ENCODE measurements at regions not wholly inside any gene's neighbourhood (a gene's known extent, or its start where the extent isn't known, plus 50 kb on each side); places are given as distances from the start of the nearest gene placed in this dataset.
A peak's percentile ranks its signal among the peaks of the same experiment; 100 is the strongest.

GRCh38 chr14:101226603-101227425 is 323.3 kb upstream of the RTL1 start:
- TF ChIP-seq POLR2A (IDR thresholded peaks at IDR 0.05; ENCODE audit: low read length), result no peak
- no peak for TF ChIP-seq GATA1 (IDR thresholded peaks at IDR 0.05; ENCODE audit: low read depth, low read length)
- no peak for DNase-seq

GRCh38 chr14:101227611-101228594 is 324.4 kb upstream of the RTL1 start:
- TF ChIP-seq GATA1 (IDR thresholded peaks at IDR 0.05; ENCODE audit: low read depth, low read length), result no peak
- TF ChIP-seq POLR2A (IDR thresholded peaks at IDR 0.05; ENCODE audit: low read length), result no peak
- DNase-seq, result no peak

- no peak for DNase-seq
- TF ChIP-seq GATA1 (IDR thresholded peaks at IDR 0.05; ENCODE audit: low read depth, low read length) (no peak), POLR2A (IDR thresholded peaks at IDR 0.05; ENCODE audit: low read length) (no peak)
Measured at GRCh38 chr14:101228949-101229541, 325.5 kb upstream of the RTL1 start.

- TF ChIP-seq POLR2A (IDR thresholded peaks at IDR 0.05; ENCODE audit: low read length), result no peak
- TF ChIP-seq GATA1 (IDR thresholded peaks at IDR 0.05; ENCODE audit: low read depth, low read length), result no peak
- no peak for DNase-seq
Measured at GRCh38 chr14:101229666-101230065, 326.1 kb upstream of the RTL1 start.

GRCh38 chr14:101230161-101230850 is 326.8 kb upstream of the RTL1 start:
- no peak for TF ChIP-seq POLR2A (IDR thresholded peaks at IDR 0.05; ENCODE audit: low read length)
- no peak for TF ChIP-seq GATA1 (IDR thresholded peaks at IDR 0.05; ENCODE audit: low read depth, low read length)
- no peak for DNase-seq

GRCh38 chr14:101230851-101231550 is 327.5 kb upstream of the RTL1 start:
- DNase-seq, result no peak
- no peak for TF ChIP-seq POLR2A (IDR thresholded peaks at IDR 0.05; ENCODE audit: low read length)

- no peak for DNase-seq
- TF ChIP-seq GATA1 (IDR thresholded peaks at IDR 0.05; ENCODE audit: low read depth, low read length) (no peak), POLR2A (IDR thresholded peaks at IDR 0.05; ENCODE audit: low read length) (no peak)
Measured at GRCh38 chr14:101231828-101232227, 328.3 kb upstream of the RTL1 start.

GRCh38 chr14:101232340-101233020 is 328.8 kb upstream of the DIO3 start:
- DNase-seq, result no peak

GRCh38 chr14:101233021-101233366 is 328.3 kb upstream of the DIO3 start:
- no peak for DNase-seq
- TF ChIP-seq POLR2A (IDR thresholded peaks at IDR 0.05; ENCODE audit: low read length) (no peak), GATA1 (IDR thresholded peaks at IDR 0.05; ENCODE audit: low read depth, low read length) (no peak)

More at GRCh38 chr14:101232340-101233020, 328.8 kb upstream of the DIO3 start:
- TF ChIP-seq POLR2A (IDR thresholded peaks at IDR 0.05; ENCODE audit: low read length) (no peak), GATA1 (IDR thresholded peaks at IDR 0.05; ENCODE audit: low read depth, low read length) (no peak)

- TF ChIP-seq POLR2A (IDR thresholded peaks at IDR 0.05; ENCODE audit: low read length) (no peak), GATA1 (IDR thresholded peaks at IDR 0.05; ENCODE audit: low read depth, low read length) (no peak)
- DNase-seq, result no peak
Measured at GRCh38 chr14:101233391-101233790, 327.9 kb upstream of the DIO3 start.

- no peak for DNase-seq
Measured at GRCh38 chr14:101233808-101234207, 327.5 kb upstream of the DIO3 start.

GRCh38 chr14:101234244-101234937 is 326.9 kb upstream of the DIO3 start:
- no peak for TF ChIP-seq GATA1 (IDR thresholded peaks at IDR 0.05; ENCODE audit: low read depth, low read length)
- no peak for TF ChIP-seq POLR2A (IDR thresholded peaks at IDR 0.05; ENCODE audit: low read length)
- peak; percentile 10 to 24 for DNase-seq

More at GRCh38 chr14:101233808-101234207, 327.5 kb upstream of the DIO3 start:
- no peak for TF ChIP-seq GATA1 (IDR thresholded peaks at IDR 0.05; ENCODE audit: low read depth, low read length)
- TF ChIP-seq POLR2A (IDR thresholded peaks at IDR 0.05; ENCODE audit: low read length), result no peak
